ENCODE measurements at regions not wholly inside any gene's neighbourhood (a gene's known extent, or its start where the extent isn't known, plus 50 kb on each side); places are given as distances from the start of the nearest gene placed in this dataset.
"Not testable (repeated sequence)": the region's sequence is repeated elsewhere in the genome, so short reads cannot be mapped to it uniquely, and the experiment has no call there.

DNA sequence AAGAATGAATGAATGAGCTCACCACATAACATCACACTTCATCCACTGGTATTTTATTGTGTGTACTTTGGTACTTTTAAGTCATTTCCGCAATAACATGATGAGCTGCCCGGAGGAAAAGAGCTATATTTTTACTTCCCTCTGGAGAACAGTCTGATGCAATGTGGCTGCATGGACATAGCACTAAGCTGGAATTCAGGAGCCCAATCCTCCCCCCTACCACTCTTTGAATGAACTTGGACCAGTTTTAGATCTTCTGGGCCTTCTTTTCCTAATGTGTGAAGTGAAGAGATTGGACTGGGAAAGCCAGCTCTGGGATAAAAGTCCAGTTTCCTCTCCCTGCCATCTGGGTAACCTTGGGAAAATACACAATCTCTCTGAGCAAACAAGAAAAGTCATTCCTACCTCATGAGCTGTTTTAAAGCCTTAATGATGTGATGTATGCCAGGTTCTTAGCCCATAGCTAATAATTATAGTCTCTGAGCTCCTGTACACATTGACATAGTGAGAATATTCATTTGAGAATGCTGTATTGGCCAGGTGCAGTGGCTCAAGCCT lies 79.3 kb downstream of the ABCC12 start:
- no peak for ATAC-seq
- no peaks in the 10 kb centered on the region for H3K36me3 Mint-ChIP-seq
- H3K27ac Mint-ChIP-seq, result no peak overlapping the region
- peaks cover 10% of the 10 kb centered on the region for H3K27me3 Mint-ChIP-seq
- no peaks in the 10 kb centered on the region for H3K4me1 Mint-ChIP-seq
- H3K4me3 Mint-ChIP-seq, result no peak overlapping the region
- H3K9me3 Mint-ChIP-seq, result no peaks in the 10 kb centered on the region

DNA sequence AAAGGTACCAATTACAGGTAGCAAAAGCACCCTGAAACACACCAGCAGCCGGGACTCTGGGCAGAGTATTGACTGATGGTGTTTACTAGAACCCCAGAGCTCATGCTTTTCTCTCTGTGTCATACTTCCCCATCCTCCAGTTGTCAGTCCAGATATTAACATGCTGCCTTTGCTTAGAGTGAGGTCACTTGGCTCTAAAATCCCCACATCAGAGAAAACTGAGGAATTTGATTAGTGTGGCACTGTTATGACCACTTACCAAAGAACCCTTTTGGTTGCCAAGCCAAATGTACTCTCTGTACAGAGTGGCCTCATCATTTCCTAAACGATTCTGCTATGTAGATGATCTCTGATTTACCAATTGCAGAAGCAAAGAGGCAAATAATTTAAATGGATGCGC lies 80.4 kb downstream of the ABCC12 start:
- Mint-ChIP-seq H3K27me3 (peaks cover 19% of the 10 kb centered on the region), H3K4me1 (no peaks in the 10 kb centered on the region), H3K36me3 (no peaks in the 10 kb centered on the region), H3K9me3 (no peaks in the 10 kb centered on the region), H3K4me3 (no peak overlapping the region), H3K27ac (no peak overlapping the region)
- ATAC-seq, result no peak

DNA sequence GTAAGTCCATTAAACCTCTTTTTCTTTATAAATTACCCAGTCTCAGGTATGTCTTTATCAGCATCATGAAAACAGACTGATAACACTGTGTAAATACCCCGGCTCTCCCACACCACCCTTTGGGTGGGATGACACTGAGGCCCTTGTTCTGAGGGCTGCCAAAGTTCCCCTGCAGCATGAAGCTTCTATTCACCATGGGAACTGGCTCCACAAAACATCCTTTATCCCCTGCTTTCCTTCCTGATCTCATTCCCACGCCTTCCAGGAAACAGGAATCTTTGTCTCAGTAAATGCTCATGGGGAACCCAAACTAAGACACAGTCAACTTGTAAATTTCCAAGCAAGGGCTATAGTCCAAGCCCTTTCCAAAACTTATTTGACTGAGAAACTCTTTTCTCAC lies 88.4 kb downstream of the ABCC12 start:
- no peak for ATAC-seq
- H3K27ac Mint-ChIP-seq, result no peak overlapping the region
- H3K9me3 Mint-ChIP-seq, result peaks cover 3% of the 10 kb centered on the region
- no peak overlapping the region for H3K4me3 Mint-ChIP-seq
- H3K27me3 Mint-ChIP-seq, result peaks cover 32% of the 10 kb centered on the region
- H3K4me1 Mint-ChIP-seq, result no peaks in the 10 kb centered on the region
- no peaks in the 10 kb centered on the region for H3K36me3 Mint-ChIP-seq

DNA sequence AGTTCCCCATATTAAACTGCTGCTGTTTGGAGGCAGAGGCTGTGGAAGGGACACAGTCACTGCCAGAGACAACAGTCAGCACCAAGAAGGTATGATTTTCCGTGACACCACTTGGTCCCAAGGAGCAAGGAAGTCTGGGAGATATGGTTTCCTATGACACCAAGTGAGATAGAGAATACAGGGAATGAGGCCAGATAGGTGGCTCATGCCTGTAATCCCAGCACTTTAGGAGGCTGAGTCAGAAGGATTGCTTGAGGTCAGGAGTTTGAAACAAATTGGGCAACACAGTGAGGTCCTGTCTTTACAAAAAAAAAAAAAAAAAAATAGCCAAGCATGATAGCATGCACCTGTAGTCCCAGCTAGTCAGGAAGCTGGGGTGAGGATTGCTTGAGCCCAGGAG lies 90.8 kb downstream of the ABCC12 start:
- no peak for ATAC-seq
- Mint-ChIP-seq H3K4me1 (no peaks in the 10 kb centered on the region), H3K27me3 (peaks cover 13% of the 10 kb centered on the region), H3K27ac (no peak overlapping the region), H3K9me3 (peaks cover 3% of the 10 kb centered on the region), H3K4me3 (no peak overlapping the region), H3K36me3 (no peaks in the 10 kb centered on the region)

DNA sequence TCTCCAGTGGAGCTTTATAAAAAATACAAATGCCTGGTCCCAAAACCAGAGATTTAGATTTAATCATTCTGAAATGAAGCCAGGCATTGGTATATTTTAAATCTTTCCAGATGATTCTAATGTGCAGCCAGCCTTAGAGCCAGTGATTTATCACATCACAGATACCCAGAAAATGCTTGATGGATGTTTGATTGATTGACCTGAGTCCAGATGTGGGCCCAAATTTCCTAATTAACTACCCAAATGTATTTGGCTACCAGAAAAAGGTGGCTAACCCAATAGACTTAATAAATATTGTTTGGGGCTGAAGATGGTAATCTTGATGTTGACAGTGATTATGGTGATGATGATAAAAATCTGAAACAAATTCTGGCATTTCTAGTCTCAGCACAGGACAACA lies 93.1 kb downstream of the ABCC12 start:
- no peak for ATAC-seq
- no peak overlapping the region for H3K4me3 Mint-ChIP-seq
- no peaks in the 10 kb centered on the region for H3K27me3 Mint-ChIP-seq
- H3K4me1 Mint-ChIP-seq, result no peaks in the 10 kb centered on the region
- peaks cover 3% of the 10 kb centered on the region for H3K9me3 Mint-ChIP-seq
- H3K36me3 Mint-ChIP-seq, result no peaks in the 10 kb centered on the region
- H3K27ac Mint-ChIP-seq, result no peak overlapping the region

DNA sequence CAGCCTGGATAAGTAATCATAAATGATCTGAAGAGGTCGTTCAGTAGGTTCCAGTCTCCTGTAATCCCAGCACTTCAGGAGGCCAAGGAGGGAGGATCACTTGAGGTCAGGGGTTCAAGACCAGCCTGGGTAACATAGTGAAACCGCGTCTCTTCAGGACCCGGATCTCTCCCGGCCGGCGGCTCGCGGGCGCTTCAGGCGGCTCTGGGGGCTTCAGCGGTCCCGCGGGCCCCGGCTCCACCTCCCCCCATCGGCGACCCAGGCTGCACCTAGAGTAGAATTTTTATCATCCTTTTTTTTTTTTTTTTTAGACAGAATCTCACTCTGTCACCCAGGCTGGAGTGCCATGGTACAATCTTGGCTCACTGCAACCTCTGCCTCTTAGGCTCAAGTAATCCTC lies 95.9 kb downstream of the ABCC12 start:
- Mint-ChIP-seq H3K27ac (no peak overlapping the region), H3K9me3 (peaks cover 3% of the 10 kb centered on the region), H3K4me1 (peaks cover 5% of the 10 kb centered on the region), H3K4me3 (no peak overlapping the region), H3K36me3 (no peaks in the 10 kb centered on the region), H3K27me3 (peaks cover 16% of the 10 kb centered on the region)
- no peak for ATAC-seq

DNA sequence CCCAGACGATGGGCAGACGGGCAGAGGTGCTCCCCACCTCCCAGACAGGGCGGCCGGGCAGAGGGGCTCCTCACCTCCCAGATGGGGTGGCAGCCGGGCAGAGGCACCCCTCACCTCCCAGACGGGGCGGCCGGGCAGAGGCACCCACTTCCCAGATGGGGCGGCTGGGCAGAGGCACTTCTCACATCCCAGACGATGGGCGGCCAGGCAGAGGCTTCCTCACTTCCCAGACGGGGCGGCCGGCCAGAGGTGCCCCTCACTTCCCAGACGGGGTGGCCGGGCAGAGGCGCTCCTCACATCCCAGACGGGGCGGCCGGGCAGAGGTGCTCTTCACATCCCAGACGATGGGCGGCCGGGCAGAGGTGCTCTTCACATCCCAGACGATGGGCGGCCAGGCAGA lies 96.6 kb downstream of the ABCC12 start:
- not testable (repeated sequence) for ATAC-seq

DNA sequence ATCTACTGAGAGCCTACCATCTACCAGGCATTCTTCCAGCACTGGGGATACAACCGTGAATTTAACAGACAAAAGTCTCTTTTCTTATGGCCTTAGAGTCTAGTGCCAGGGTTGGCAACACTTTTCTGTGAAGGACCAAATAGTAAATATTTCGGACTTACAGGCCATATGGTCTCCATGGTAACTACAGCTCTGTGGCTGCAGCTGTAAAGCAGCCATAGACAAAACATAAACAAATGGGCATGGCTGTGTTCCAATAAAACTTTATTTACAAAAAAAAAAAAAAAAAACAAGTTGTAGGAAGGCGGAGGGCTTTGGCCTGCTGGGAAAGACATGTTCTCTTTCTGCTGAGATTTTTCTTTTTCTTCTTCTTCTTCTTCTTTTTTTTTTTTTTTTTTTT lies 98.7 kb downstream of the ABCC12 start:
- H3K9me3 Mint-ChIP-seq, result no peaks in the 10 kb centered on the region
- H3K27ac Mint-ChIP-seq, result no peak overlapping the region
- ATAC-seq, result no peak
- H3K4me1 Mint-ChIP-seq, result peaks cover 11% of the 10 kb centered on the region
- H3K27me3 Mint-ChIP-seq, result peaks cover 37% of the 10 kb centered on the region
- no peak overlapping the region for H3K4me3 Mint-ChIP-seq
- no peaks in the 10 kb centered on the region for H3K36me3 Mint-ChIP-seq

More for the DNA sequence above, 96.6 kb downstream of the ABCC12 start:
- H3K9me3 Mint-ChIP-seq, H3K4me3 Mint-ChIP-seq, H3K27ac Mint-ChIP-seq, H3K36me3 Mint-ChIP-seq: not testable (repeated sequence)
- H3K4me1 Mint-ChIP-seq, result peaks cover 11% of the 10 kb centered on the region
- peaks cover 23% of the 10 kb centered on the region for H3K27me3 Mint-ChIP-seq

DNA sequence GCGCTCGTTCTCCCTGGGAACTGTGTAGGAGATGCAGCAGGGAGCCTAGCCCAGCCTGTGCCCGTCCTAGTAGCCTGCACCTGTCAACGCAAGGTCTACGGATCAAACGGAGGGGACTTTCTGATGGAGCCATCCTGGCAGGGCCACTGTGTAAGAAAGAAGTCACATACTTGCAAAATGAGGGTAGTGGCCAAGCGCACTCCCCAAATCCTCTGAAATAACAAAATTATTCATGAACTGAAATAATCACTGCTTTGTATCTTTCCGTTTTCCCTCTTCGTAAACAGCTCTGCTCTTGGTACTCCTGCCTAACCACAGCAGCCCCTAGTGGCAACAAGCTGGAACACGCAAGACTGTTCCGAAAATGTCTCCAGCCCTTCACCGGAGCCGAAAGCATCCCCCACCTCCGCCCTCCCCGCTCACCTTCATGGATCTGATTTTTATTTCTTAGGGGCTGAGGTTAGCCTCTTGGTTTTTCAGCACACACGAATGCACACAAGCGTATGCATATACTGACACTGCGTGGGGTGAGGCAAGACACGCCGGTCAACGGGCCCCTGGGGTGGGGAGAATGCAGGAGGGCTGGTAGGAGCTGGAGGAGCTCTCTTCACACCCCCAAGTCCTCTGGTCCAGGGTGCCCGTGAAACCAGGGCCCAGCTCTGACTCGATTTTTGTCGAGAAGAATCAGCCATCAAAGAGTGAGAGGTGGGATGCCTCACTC lies 100.8 kb downstream of the ABCC12 start:
- Mint-ChIP-seq H3K27ac (no peak overlapping the region), H3K9me3 (no peaks in the 10 kb centered on the region), H3K4me1 (peaks cover 11% of the 10 kb centered on the region), H3K27me3 (peaks cover 42% of the 10 kb centered on the region), H3K4me3 (no peak overlapping the region), H3K36me3 (no peaks in the 10 kb centered on the region)
- ATAC-seq, result peak; percentile 49

DNA sequence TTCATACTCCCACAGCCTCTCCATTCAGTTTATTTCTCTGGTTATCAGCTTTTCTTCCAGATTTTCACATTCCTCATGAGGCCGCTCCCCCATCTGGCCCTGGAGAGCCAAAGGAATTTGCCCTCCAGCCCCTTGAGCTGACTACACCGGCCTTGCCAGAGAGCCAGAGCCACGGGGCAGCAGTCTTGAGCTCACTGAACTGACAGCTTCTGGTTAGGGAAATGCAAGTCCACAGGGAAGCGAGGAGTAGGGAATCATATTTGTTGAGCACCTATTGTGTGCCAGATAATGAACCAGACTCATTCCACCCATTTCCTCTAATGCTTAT lies 102.4 kb downstream of the ABCC12 start:
- no peak for ATAC-seq
- peaks cover 11% of the 10 kb centered on the region for H3K4me1 Mint-ChIP-seq
- H3K4me3 Mint-ChIP-seq, result no peak overlapping the region
- H3K27me3 Mint-ChIP-seq, result peaks cover 42% of the 10 kb centered on the region
- H3K36me3 Mint-ChIP-seq, result no peaks in the 10 kb centered on the region
- no peaks in the 10 kb centered on the region for H3K9me3 Mint-ChIP-seq
- H3K27ac Mint-ChIP-seq, result no peak overlapping the region

DNA sequence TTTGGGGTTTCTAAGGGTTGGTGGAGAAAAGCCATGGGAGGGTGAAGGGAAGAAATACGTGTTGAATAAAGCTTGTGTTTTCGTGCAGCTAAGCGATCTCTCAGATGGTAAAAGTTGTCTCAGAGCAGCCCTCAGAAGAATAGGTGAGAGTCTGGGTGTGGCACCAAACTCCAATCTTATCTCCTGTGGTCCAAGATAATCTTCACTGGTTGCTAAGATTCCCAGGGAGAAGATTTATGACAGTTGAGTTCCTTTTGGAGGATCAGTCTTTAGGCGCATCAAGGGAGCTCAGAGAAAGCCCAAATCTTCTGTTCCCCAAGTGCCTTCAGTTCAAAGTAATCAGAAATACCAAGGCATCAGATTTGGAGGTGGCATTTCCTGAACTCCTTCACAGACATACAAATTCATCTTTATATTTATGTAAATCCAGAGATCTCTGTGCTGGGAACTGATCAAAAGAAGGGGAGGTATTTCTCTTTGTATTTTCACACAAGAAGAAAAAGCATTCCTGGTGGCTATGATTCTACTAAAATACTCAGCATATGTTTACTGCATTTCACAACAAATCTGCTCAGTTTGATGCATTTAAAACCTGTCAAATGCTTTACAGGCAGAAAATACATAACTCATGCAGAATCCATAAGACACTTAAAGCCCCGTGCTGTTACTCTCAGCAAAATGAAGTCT lies 102.9 kb downstream of the ABCC12 start:
- no peaks in the 10 kb centered on the region for H3K36me3 Mint-ChIP-seq
- H3K4me3 Mint-ChIP-seq, result no peak overlapping the region
- H3K27ac Mint-ChIP-seq, result no peak overlapping the region
- H3K27me3 Mint-ChIP-seq, result peaks cover 42% of the 10 kb centered on the region
- no peaks in the 10 kb centered on the region for H3K9me3 Mint-ChIP-seq
- ATAC-seq, result no peak
- peaks cover 11% of the 10 kb centered on the region for H3K4me1 Mint-ChIP-seq

DNA sequence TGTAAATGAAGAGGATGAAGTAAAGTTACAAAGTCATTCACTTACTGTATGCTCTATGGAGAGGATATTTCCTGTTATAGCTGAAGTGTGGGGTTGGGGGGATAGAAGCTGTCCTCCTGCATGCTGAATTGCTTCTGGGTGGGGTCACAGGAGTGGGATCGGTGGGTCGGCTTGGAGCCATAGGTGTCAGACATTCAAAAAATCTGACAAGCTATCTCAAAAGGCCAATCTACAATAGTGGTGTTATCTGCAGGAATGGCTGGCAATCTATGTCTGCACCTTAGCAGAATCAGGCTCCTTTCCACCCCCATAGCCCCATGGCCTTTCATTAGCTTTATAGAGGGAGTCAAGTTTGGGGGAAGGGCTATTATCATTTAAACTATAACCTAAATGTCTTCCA lies 104.9 kb downstream of the ABCC12 start:
- ATAC-seq, result no peak
- no peaks in the 10 kb centered on the region for H3K36me3 Mint-ChIP-seq

DNA sequence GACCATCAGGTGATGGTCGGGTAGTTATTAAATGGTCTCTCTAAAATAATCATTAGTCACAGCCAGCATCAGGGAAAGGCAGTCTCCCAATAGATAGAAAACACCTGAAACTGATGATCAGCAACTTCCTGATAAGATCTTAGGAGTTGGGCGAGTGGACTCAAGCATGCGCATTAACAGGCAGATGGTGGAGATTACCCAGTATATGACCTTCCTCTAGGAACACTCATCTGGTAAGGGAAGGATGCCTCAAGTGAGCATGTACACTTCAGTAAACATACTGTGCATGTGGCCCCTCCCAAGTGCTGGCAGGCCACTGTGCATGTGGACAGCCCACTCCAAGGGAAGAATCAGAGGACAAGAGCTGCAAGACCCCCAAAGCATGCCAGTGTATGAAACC lies 105.9 kb downstream of the ABCC12 start:
- no peaks in the 10 kb centered on the region for H3K9me3 Mint-ChIP-seq
- peaks cover 37% of the 10 kb centered on the region for H3K27me3 Mint-ChIP-seq
- no peak overlapping the region for H3K4me3 Mint-ChIP-seq
- H3K27ac Mint-ChIP-seq, result no peak overlapping the region
- H3K4me1 Mint-ChIP-seq, result peaks cover 5% of the 10 kb centered on the region
- no peaks in the 10 kb centered on the region for H3K36me3 Mint-ChIP-seq
- no peak for ATAC-seq

More for the DNA sequence above, 104.9 kb downstream of the ABCC12 start:
- Mint-ChIP-seq H3K4me1 (peaks cover 11% of the 10 kb centered on the region), H3K27ac (no peak overlapping the region), H3K9me3 (no peaks in the 10 kb centered on the region), H3K27me3 (peaks cover 43% of the 10 kb centered on the region), H3K4me3 (no peak overlapping the region)

DNA sequence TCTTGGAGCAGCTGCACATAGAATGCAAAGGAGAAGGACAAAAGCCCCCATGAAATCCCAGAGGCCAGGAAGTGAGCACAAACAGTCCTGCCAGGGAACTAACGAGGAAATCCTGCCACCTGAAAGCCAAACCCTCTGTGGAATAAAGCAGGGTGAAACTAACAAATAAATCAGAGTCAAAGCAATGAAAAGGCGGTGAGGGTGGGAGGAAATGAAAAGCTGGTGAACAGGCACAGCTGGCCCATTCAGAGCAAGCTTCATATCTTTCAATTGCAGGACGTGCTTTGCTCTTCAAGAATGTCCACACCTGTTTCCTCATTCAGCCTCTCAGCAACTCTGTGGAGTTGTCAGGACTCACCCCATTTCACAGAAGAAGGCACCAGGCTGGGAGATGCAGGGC lies 108.1 kb downstream of the ABCC12 start:
- ATAC-seq, result no peak
- Mint-ChIP-seq H3K27me3 (peaks cover 23% of the 10 kb centered on the region), H3K36me3 (no peaks in the 10 kb centered on the region), H3K4me3 (no peak overlapping the region), H3K9me3 (no peaks in the 10 kb centered on the region), H3K27ac (no peak overlapping the region), H3K4me1 (no peaks in the 10 kb centered on the region)

DNA sequence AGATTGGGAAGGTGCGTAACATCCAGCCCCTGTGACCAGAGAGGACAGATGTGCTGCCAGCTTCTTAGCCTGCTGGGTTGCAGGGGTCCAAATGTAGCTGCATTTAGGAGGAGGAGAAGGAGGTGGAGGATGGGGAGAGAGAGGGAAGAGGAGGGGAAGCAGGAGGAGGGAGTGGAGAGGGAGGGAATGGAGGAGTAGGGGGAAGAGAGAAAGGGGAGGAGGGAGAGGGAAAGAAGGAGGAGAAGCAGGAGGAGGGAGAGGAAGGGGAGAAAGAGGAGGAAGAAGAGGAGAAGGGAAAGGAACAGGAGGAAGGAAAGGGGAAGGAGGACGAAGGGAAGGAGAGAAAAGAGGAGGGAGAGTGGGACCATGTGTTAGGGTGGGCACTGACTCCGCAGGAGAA lies 108.6 kb downstream of the ABCC12 start:
- no peak for ATAC-seq
- Mint-ChIP-seq H3K36me3 (no peaks in the 10 kb centered on the region), H3K27me3 (peaks cover 18% of the 10 kb centered on the region), H3K27ac (no peak overlapping the region), H3K4me1 (no peaks in the 10 kb centered on the region), H3K9me3 (no peaks in the 10 kb centered on the region), H3K4me3 (no peak overlapping the region)

DNA sequence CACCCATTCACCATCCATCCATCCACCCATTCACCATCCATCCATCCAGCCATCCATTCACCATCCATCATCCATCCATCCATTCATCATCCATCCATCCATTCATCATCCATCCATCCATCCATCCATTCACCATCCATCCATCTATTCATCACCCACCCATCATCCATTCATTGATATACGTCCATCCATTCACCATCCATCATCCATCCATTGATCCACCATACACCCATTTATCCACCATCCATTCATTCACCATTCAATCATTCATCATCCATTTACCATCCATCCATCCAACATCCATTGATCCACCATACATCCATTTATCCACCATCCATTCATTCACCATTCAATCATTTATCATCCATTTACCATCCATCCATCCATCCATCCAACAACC lies 111.7 kb downstream of the ABCC12 start:
- no peak for ATAC-seq
- no peak overlapping the region for H3K4me3 Mint-ChIP-seq
- H3K9me3 Mint-ChIP-seq, result no peaks in the 10 kb centered on the region
- H3K27me3 Mint-ChIP-seq, result peaks cover 11% of the 10 kb centered on the region
- no peaks in the 10 kb centered on the region for H3K36me3 Mint-ChIP-seq
- no peak overlapping the region for H3K27ac Mint-ChIP-seq
- no peaks in the 10 kb centered on the region for H3K4me1 Mint-ChIP-seq
